ENCODE measurements at regions not wholly inside any gene's neighbourhood (a gene's known extent, or its start where the extent isn't known, plus 50 kb on each side); places are given as distances from the start of the nearest gene placed in this dataset.

DNA sequence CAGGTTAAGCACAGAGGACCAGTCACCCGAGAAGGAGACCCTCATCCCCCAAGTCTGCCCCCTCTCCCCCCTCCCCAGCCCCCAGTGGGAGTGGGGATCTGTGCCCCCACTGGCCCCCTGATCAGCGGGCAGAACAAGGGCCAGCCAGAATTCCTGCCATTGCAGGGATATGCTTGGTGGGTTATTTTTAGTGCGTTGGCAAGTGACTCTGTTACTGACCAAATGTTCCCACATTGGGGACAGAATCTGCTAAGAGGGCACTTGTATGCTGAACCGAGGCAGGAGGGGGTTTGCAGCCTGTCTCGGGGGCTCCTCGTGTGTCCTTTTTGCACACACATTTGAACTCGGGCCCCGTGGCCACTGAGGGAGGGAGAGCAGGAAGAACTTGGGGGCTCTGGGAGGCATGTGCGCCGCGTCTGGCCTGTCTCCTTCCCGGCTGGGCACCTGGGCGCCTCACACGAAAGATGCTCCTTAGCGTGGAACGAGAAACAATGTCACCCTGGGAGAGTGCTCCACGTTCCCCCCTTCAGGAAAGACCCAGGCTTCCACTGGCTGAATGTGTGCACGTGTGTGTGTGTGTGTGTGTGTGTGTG lies 66.4 kb upstream of the CASZ1 start:
- Histone ChIP-seq H2AFZ (ENCODE audit: insufficient read depth, low read depth, low read length, poor library complexity, severe bottlenecking) (no peak overlapping the region), H3K27ac (ENCODE audit: low read depth in 1 of 2, low read length in 2 of 2) (no peak overlapping the region), H3K9me3 (replicated peaks in 1 of 2; ENCODE audit: control insufficient read depth in 1 of 2, insufficient read depth in 1 of 2, low read length in 2 of 2) (no peaks in the 10 kb centered on the region), H3K4me3 (replicated peaks in 1 of 3; ENCODE audit: low read depth in 2 of 3, low read length in 3 of 3) (no peak overlapping the region), H4K20me1 (ENCODE audit: insufficient read depth, low read length) (no peaks in the 10 kb centered on the region), H3K4me1 (ENCODE audit: control insufficient read depth in 1 of 2, insufficient read depth in 2 of 2, low read length in 2 of 2) (peaks cover 3 to 6% of the 10 kb centered on the region in 2 donors), H3K36me3 (replicated peaks in 1 of 2; ENCODE audit: control insufficient read depth in 1 of 2, insufficient read depth in 2 of 2, low read length in 2 of 2) (no peaks in the 10 kb centered on the region), H3K4me2 (replicated peaks; ENCODE audit: extremely low read depth, low read length, poor library complexity, severe bottlenecking) (no peak overlapping the region), H3K9ac (ENCODE audit: insufficient read depth, low read length, poor library complexity, severe bottlenecking) (no peak overlapping the region), H3K79me2 (ENCODE audit: insufficient read depth, low read length) (no peaks in the 10 kb centered on the region), H3K27me3 (ENCODE audit: control insufficient read depth in 2 of 2, insufficient read depth in 2 of 2, low read length in 2 of 2) (peaks cover 27 to 46% of the 10 kb centered on the region in 2 donors)
- TF ChIP-seq, protein P1, sequence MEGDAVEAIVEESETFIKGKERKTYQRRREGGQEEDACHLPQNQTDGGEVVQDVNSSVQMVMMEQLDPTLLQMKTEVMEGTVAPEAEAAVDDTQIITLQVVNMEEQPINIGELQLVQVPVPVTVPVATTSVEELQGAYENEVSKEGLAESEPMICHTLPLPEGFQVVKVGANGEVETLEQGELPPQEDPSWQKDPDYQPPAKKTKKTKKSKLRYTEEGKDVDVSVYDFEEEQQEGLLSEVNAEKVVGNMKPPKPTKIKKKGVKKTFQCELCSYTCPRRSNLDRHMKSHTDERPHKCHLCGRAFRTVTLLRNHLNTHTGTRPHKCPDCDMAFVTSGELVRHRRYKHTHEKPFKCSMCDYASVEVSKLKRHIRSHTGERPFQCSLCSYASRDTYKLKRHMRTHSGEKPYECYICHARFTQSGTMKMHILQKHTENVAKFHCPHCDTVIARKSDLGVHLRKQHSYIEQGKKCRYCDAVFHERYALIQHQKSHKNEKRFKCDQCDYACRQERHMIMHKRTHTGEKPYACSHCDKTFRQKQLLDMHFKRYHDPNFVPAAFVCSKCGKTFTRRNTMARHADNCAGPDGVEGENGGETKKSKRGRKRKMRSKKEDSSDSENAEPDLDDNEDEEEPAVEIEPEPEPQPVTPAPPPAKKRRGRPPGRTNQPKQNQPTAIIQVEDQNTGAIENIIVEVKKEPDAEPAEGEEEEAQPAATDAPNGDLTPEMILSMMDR (IDR thresholded peaks at IDR 0.05), result no peak
- 69% methylated on average over 7 of the region's 18 CpGs for WGBS (ENCODE audit: insufficient coverage)
- H3K36me3 Mint-ChIP-seq, result peaks cover 0 to 5% of the 10 kb centered on the region in 2 donors
- no peak overlapping the region for H3K27ac Mint-ChIP-seq
- peak overlapping the region in 1 of 2 donors; percentile 24 for H3K4me3 Mint-ChIP-seq
- DNase-seq, result no peak
- H3K4me1 Mint-ChIP-seq, result peaks cover 8% of the 10 kb centered on the region
- peaks cover 0 to 9% (median 3%) of the 10 kb centered on the region in 7 donors for H3K9me3 Mint-ChIP-seq
- H3K27me3 Mint-ChIP-seq (ENCODE audit: low read depth in 3 of 3), result peaks cover 43 to 58% (median 49%) of the 10 kb centered on the region in 3 donors
- intact Hi-C loops (cut with micrococcal nuclease), result loop anchor here in 1 of 2 donors (10.0 kb wide), 1 partner anchor 358 kb away; no protein-coding TSS in a partner anchor

DNA sequence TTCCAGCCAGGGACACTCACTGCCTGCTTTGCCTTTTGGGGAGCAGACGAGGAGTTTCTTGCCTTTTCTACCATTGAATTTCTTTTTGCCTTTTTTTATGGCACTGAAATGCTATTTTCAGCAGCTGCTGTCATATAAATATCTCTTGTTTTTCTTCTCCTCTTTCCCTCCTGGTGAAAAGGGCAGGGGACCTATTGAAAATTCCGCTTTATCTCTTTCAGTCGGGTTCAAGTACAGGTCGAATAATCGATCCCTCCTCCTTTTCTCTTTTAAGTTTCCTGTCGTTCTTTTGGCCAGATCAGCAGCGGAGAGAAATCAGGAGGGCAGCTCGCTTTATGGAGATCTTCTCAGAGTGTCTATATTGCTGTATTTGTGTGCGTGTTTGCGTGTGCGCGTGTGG lies 67.4 kb upstream of the CASZ1 start:
- Histone ChIP-seq H3K27me3 (ENCODE audit: control insufficient read depth in 2 of 2, insufficient read depth in 2 of 2, low read length in 2 of 2) (peaks cover 27 to 56% of the 10 kb centered on the region in 2 donors), H3K79me2 (ENCODE audit: insufficient read depth, low read length) (no peaks in the 10 kb centered on the region), H3K27ac (ENCODE audit: low read depth in 1 of 2, low read length in 2 of 2) (no peak overlapping the region), H3K4me1 (ENCODE audit: control insufficient read depth in 1 of 2, insufficient read depth in 2 of 2, low read length in 2 of 2) (peaks cover 3 to 6% of the 10 kb centered on the region in 2 donors), H4K20me1 (ENCODE audit: insufficient read depth, low read length) (no peaks in the 10 kb centered on the region), H3K4me3 (replicated peaks in 1 of 3; ENCODE audit: low read depth in 2 of 3, low read length in 3 of 3) (no peak overlapping the region), H3K36me3 (replicated peaks in 1 of 2; ENCODE audit: control insufficient read depth in 1 of 2, insufficient read depth in 2 of 2, low read length in 2 of 2) (no peaks in the 10 kb centered on the region), H3K9me3 (replicated peaks in 1 of 2; ENCODE audit: control insufficient read depth in 1 of 2, insufficient read depth in 1 of 2, low read length in 2 of 2) (no peaks in the 10 kb centered on the region), H3K9ac (ENCODE audit: insufficient read depth, low read length, poor library complexity, severe bottlenecking) (no peak overlapping the region), H2AFZ (ENCODE audit: insufficient read depth, low read depth, low read length, poor library complexity, severe bottlenecking) (no peak overlapping the region), H3K4me2 (replicated peaks; ENCODE audit: extremely low read depth, low read length, poor library complexity, severe bottlenecking) (no peak overlapping the region)
- Mint-ChIP-seq H3K4me3 (peak overlapping the region in 1 of 2 donors; percentile 66), H3K27ac (no peak overlapping the region), H3K4me1 (peaks cover 8% of the 10 kb centered on the region), H3K36me3 (peaks cover 0 to 5% of the 10 kb centered on the region in 2 donors), H3K27me3 (ENCODE audit: low read depth in 3 of 3) (peaks cover 49 to 66% (median 56%) of the 10 kb centered on the region in 3 donors), H3K9me3 (peaks cover 0 to 12% (median 3%) of the 10 kb centered on the region in 7 donors)
- TF ChIP-seq, protein P1 (IDR thresholded peaks at IDR 0.05), result no peak
- no peak for DNase-seq
- WGBS (ENCODE audit: insufficient coverage), result 86% methylated on average over 4 of the region's 12 CpGs
- intact Hi-C loops (cut with micrococcal nuclease), result loop anchor here in 1 of 2 donors (10.0 kb wide), 1 partner anchor 359 kb away; no protein-coding TSS in a partner anchor

Measured in CD14-positive monocyte (primary cell).